Stimulated activated CD8-positive, alpha-beta memory T cell treated with anti-CD3 and anti-CD28 coated beads, Interleukin-2, amount 100 ng/mL, for 1 hour (primary cell): ENCODE measurements at regions not wholly inside any gene's neighbourhood (a gene's known extent, or its start where the extent isn't known, plus 50 kb on each side); places are given as distances from the start of the nearest gene placed in this dataset.
A peak's percentile ranks its signal among the peaks of the same experiment; 100 is the strongest.

Experiments used
- DNase-seq, 2 donors: peaks; one replicate each; pipeline ENCODE4 v3.0.0-alpha.2; 2020; ENCODE audit warnings: low read depth in 2 of 2

- DNase-seq = no peak
Observed at GRCh38 chr9:88326936-88327335, 61.3 kb upstream of the SPIN1 start.

GRCh38 chr9:88326015-88326414 lies 62.2 kb upstream of the SPIN1 start:
- DNase-seq = no peak

GRCh38 chr9:88322906-88323566 lies 65.2 kb upstream of the SPIN1 start:
- peak; percentile 8 to 21 for DNase-seq

- no peak for DNase-seq
Observed at GRCh38 chr9:88321764-88322163, 66.5 kb upstream of the SPIN1 start.

GRCh38 chr9:88320748-88321415 lies 67.4 kb upstream of the SPIN1 start:
- no peak for DNase-seq

- no peak for DNase-seq
Observed at GRCh38 chr9:88319936-88320747, 68.1 kb upstream of the SPIN1 start.

GRCh38 chr9:88313364-88314220 lies 74.7 kb upstream of the SPIN1 start:
- no peak for DNase-seq

- no peak for DNase-seq
Observed at GRCh38 chr9:88312517-88313103, 75.6 kb upstream of the SPIN1 start.

- no peak for DNase-seq
Observed at GRCh38 chr9:88312045-88312444, 76.2 kb upstream of the SPIN1 start.

GRCh38 chr9:88310310-88310980 lies 77.8 kb upstream of the SPIN1 start:
- DNase-seq = no peak

GRCh38 chr9:88308831-88309560 lies 79.2 kb upstream of the SPIN1 start:
- no peak for DNase-seq

GRCh38 chr9:88307136-88307535 lies 81.1 kb upstream of the SPIN1 start:
- DNase-seq = no peak

- DNase-seq = no peak
Observed at GRCh38 chr9:88303721-88304451, 84.4 kb upstream of the SPIN1 start.

GRCh38 chr9:88302579-88303324 lies 85.5 kb upstream of the SPIN1 start:
- DNase-seq = no peak

- no peak for DNase-seq
Observed at GRCh38 chr9:88300556-88300955, 87.7 kb upstream of the SPIN1 start.

- DNase-seq = no peak
Observed at GRCh38 chr9:88291856-88292255, 96.4 kb upstream of the SPIN1 start.

GRCh38 chr9:88291056-88291455 lies 97.2 kb upstream of the SPIN1 start:
- no peak for DNase-seq

GRCh38 chr9:88289532-88289931 lies 98.7 kb upstream of the SPIN1 start:
- no peak for DNase-seq

- DNase-seq = no peak
Observed at GRCh38 chr9:88287972-88288371, 100.3 kb upstream of the SPIN1 start.
